Smooth muscle cell (in vitro differentiated cells): ENCODE measurements at regions not wholly inside any gene's neighbourhood (a gene's known extent, or its start where the extent isn't known, plus 50 kb on each side); places are given as distances from the start of the nearest gene placed in this dataset.

ENCODE experiments used
- DNase-seq: peaks from one replicate; lab custom pipeline; 2025; ENCODE audit not compliant: unreplicated experiment; lab: John Stamatoyannopoulos, UW
- H2AFZ ChIP-seq: fragments of 200-600 bp; sonication (generic); 2 replicates; pipeline ENCODE4 v1.6.0; 2016; ENCODE audit warnings: antibody characterized with exemption, low read depth, mild to moderate bottlenecking
- H3F3A ChIP-seq: fragments of 200-600 bp; sonication (generic); 2 replicates; pipeline ENCODE4 v1.6.0; 2017; ENCODE audit warnings: antibody characterized with exemption, low read depth
- H3K27ac ChIP-seq: fragments of 200-600 bp; sonication (generic); 2 replicates; pipeline ENCODE4 v1.5.1; 2016; ENCODE audit warnings: low read depth, mild to moderate bottlenecking
- H3K27me3 ChIP-seq: fragments of 200-600 bp; sonication (generic); 2 replicates; pipeline ENCODE4 v1.6.1; 2016; ENCODE audit warnings: low read depth, mild to moderate bottlenecking
- H3K36me3 ChIP-seq: fragments of 200-600 bp; sonication (generic); 2 replicates; pipeline ENCODE4 v1.5.1; 2016; ENCODE audit warnings: low read depth
- H3K4me1 ChIP-seq: fragments of 200-600 bp; sonication (generic); 2 replicates; pipeline ENCODE4 v1.5.1; 2016; ENCODE audit warnings: low read depth
- H3K4me2 ChIP-seq: fragments of 200-600 bp; sonication (generic); 2 replicates; pipeline ENCODE4 v1.6.0; 2016; ENCODE audit warnings: mild to moderate bottlenecking
- H3K4me3 ChIP-seq: fragments of 200-600 bp; sonication (generic); 2 replicates; pipeline ENCODE4 v1.5.1; 2016; ENCODE audit warnings: mild to moderate bottlenecking
- H3K79me2 ChIP-seq: fragments of 200-600 bp; sonication (generic); 2 replicates; pipeline ENCODE4 v1.6.0; 2016; ENCODE audit warnings: low read depth, mild to moderate bottlenecking
- H3K9ac ChIP-seq: fragments of 200-600 bp; sonication (generic); 2 replicates; pipeline ENCODE4 v1.6.0; 2016; ENCODE audit warnings: low read depth
- H3K9me3 ChIP-seq: fragments of 200-600 bp; sonication (generic); replicated peaks from 2 replicates; pipeline ENCODE4 v1.5.1; 2016; ENCODE audit warnings: low read depth
- H4K20me1 ChIP-seq: fragments of 200-600 bp; sonication (generic); 2 replicates; pipeline ENCODE4 v1.6.0; 2016; ENCODE audit warnings: low read depth
- WGBS: methylation state at CpG from one replicate; pipeline ENCODE4 v1.1.7; 2016; ENCODE audit warnings: low lambda C conversion rate; 5-methylcytosine and 5-hydroxymethylcytosine counted together
- TF ChIP-seq, protein P1 (sequence below): fragments of 200-600 bp; sonication (generic); IDR thresholded peaks from 2 replicates; pipeline ENCODE4 v1.5.1; 2017; ENCODE audit warnings: borderline replicate concordance, mild to moderate bottlenecking, antibody characterized with exemption; ENCODE audit not compliant: insufficient read depth, poor library complexity, severe bottlenecking

DNA sequence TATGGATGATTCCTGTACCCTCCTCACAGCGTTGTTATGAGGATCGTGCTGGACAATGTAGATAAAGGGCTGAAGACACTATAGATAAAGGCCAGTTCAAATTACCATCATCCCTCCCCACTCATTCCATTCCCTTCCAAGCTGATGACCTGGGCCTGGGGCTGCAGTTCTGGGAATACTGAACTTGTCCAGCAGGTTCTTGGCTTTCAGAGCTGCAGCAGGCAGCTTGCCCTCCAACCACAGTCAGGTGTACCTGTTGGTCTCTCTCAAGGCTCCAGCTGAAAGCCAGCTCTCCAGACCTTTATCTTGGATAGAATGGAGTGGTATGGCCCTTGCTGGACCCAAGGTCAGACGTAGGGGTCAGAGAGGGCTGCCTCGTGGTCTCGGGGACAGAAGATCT lies 92.5 kb downstream of the PCDH1 start:
- H3K79me2 ChIP-seq = no peaks in the 10 kb centered on the region
- TF ChIP-seq, protein P1, sequence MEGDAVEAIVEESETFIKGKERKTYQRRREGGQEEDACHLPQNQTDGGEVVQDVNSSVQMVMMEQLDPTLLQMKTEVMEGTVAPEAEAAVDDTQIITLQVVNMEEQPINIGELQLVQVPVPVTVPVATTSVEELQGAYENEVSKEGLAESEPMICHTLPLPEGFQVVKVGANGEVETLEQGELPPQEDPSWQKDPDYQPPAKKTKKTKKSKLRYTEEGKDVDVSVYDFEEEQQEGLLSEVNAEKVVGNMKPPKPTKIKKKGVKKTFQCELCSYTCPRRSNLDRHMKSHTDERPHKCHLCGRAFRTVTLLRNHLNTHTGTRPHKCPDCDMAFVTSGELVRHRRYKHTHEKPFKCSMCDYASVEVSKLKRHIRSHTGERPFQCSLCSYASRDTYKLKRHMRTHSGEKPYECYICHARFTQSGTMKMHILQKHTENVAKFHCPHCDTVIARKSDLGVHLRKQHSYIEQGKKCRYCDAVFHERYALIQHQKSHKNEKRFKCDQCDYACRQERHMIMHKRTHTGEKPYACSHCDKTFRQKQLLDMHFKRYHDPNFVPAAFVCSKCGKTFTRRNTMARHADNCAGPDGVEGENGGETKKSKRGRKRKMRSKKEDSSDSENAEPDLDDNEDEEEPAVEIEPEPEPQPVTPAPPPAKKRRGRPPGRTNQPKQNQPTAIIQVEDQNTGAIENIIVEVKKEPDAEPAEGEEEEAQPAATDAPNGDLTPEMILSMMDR = no peak

DNA sequence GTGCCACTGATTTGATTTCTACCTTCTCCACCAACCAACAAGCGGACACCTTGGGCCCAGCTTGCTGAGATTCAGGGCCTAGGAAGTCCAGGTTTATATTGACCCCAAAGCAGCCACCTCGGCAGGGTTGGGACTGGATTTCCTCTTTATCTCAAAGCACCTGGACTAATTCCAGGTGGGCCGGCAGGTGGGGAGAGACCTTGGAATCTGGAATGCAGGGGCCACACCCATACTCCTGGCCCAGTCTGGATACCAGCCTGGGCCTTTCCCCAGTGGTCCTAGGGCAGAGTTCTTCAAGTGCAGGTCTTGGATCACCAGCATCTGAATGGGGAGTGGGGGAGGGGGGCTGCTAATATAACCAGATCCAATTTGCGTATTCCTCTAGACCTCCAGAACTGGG lies 93.1 kb downstream of the PCDH1 start:
- no peak for DNase-seq
- no peaks in the 10 kb centered on the region for H3K9me3 ChIP-seq
- no peak overlapping the region for H3K4me2 ChIP-seq
- no peak overlapping the region for H2AFZ ChIP-seq
- H3F3A ChIP-seq = no peaks in the 10 kb centered on the region
- no peak overlapping the region for H3K9ac ChIP-seq
- no peak overlapping the region for H3K4me3 ChIP-seq
- H3K27ac ChIP-seq = no peak overlapping the region
- H3K4me1 ChIP-seq = peaks cover 7% of the 10 kb centered on the region
- WGBS = 88% methylated on average over 4 of the region's 4 CpGs
- no peaks in the 10 kb centered on the region for H4K20me1 ChIP-seq
- H3K27me3 ChIP-seq = peaks cover 9% of the 10 kb centered on the region
- no peaks in the 10 kb centered on the region for H3K36me3 ChIP-seq
- no peaks in the 10 kb centered on the region for H3K79me2 ChIP-seq
- TF ChIP-seq, protein P1 = no peak

More for the DNA sequence above, 92.5 kb downstream of the PCDH1 start:
- Histone ChIP-seq H3F3A (no peaks in the 10 kb centered on the region), H3K27ac (no peak overlapping the region), H4K20me1 (no peaks in the 10 kb centered on the region), H3K4me3 (no peak overlapping the region), H3K9ac (no peak overlapping the region), H3K27me3 (peaks cover 13% of the 10 kb centered on the region), H3K36me3 (no peaks in the 10 kb centered on the region), H3K9me3 (no peaks in the 10 kb centered on the region), H3K4me2 (no peak overlapping the region), H2AFZ (no peak overlapping the region), H3K4me1 (peaks cover 3% of the 10 kb centered on the region)
- WGBS = 65% methylated on average over 5 of the region's 5 CpGs
- DNase-seq = no peak

- Histone ChIP-seq H3K9ac (no peak overlapping the region), H3F3A (no peaks in the 10 kb centered on the region), H3K4me2 (no peak overlapping the region), H3K4me1 (peaks cover 7% of the 10 kb centered on the region), H2AFZ (no peak overlapping the region), H3K27ac (no peak overlapping the region), H3K9me3 (no peaks in the 10 kb centered on the region), H3K36me3 (no peaks in the 10 kb centered on the region), H4K20me1 (no peaks in the 10 kb centered on the region), H3K79me2 (no peaks in the 10 kb centered on the region), H3K27me3 (peaks cover 3% of the 10 kb centered on the region), H3K4me3 (no peak overlapping the region)
- DNase-seq = no peak
- TF ChIP-seq, protein P1 = no peak
- 88% methylated on average over 5 of the region's 5 CpGs for WGBS
Measured at GRCh38 chr5:141784529-141784928, 93.7 kb downstream of the PCDH1 start.

GRCh38 chr5:141783947-141784296 lies 94.3 kb downstream of the PCDH1 start:
- H3K79me2 ChIP-seq = no peaks in the 10 kb centered on the region
- WGBS = 70% methylated on average over 4 of the region's 4 CpGs

More at GRCh38 chr5:141783947-141784296, 94.3 kb downstream of the PCDH1 start:
- no peak overlapping the region for H3K4me2 ChIP-seq
- DNase-seq = no peak
- H3K27ac ChIP-seq = no peak overlapping the region
- H2AFZ ChIP-seq = no peak overlapping the region
- H3F3A ChIP-seq = no peaks in the 10 kb centered on the region
- peaks cover 3% of the 10 kb centered on the region for H3K27me3 ChIP-seq
- TF ChIP-seq, protein P1 = no peak
- H3K4me1 ChIP-seq = peaks cover 7% of the 10 kb centered on the region
- H4K20me1 ChIP-seq = no peaks in the 10 kb centered on the region
- no peak overlapping the region for H3K4me3 ChIP-seq
- H3K9ac ChIP-seq = no peak overlapping the region
- H3K9me3 ChIP-seq = no peaks in the 10 kb centered on the region
- H3K36me3 ChIP-seq = no peaks in the 10 kb centered on the region
